GM23338 (cell line): ENCODE measurements at regions not wholly inside any gene's neighbourhood (a gene's known extent, or its start where the extent isn't known, plus 50 kb on each side); places are given as distances from the start of the nearest gene placed in this dataset.

Source experiments
- ATAC-seq: fragments of 200-7000 bp; cut with Tn5 transposase; 3 replicates; pipeline ENCODE4 v1.9.1; 2020
- DNase-seq: peaks from one replicate; pipeline ENCODE4 v3.0.0-alpha.2; 2015; ENCODE audit warnings: low spot score
- H2AFZ ChIP-seq: fragments of 200-600 bp; sonication (generic); 2 replicates; pipeline ENCODE4 v1.8.0; 2016; ENCODE audit warnings: antibody characterized with exemption, mild to moderate bottlenecking, moderate library complexity
- H3F3A ChIP-seq: fragments of 200-600 bp; sonication (generic); replicated peaks from 2 replicates; pipeline ENCODE4 v1.8.0; 2017; ENCODE audit warnings: antibody characterized with exemption, mixed run types, low read depth
- H3K27ac ChIP-seq: fragments of 200-600 bp; sonication (generic); 2 replicates; pipeline ENCODE4 v1.6.1; 2016; ENCODE audit warnings: low read depth
- H3K27me3 ChIP-seq: fragments of 200-600 bp; sonication (generic); 2 replicates; pipeline ENCODE4 v1.8.0; 2016; ENCODE audit warnings: mild to moderate bottlenecking, mixed run types, moderate library complexity; ENCODE audit not compliant: insufficient read depth
- H3K36me3 ChIP-seq: fragments of 200-600 bp; sonication (generic); 2 replicates; pipeline ENCODE4 v1.8.0; 2016; ENCODE audit warnings: mild to moderate bottlenecking; ENCODE audit not compliant: insufficient read depth
- H3K4me1 ChIP-seq: fragments of 200-600 bp; sonication (generic); 2 replicates; pipeline ENCODE4 v1.8.0; 2016; ENCODE audit warnings: mild to moderate bottlenecking, moderate library complexity; ENCODE audit not compliant: insufficient read depth
- H3K4me2 ChIP-seq: fragments of 200-600 bp; sonication (generic); 2 replicates; pipeline ENCODE4 v1.7.1; 2017; ENCODE audit warnings: mixed run types
- H3K4me3 ChIP-seq: fragments of 200-600 bp; sonication (generic); 2 replicates; pipeline ENCODE4 v1.6.1; 2016; ENCODE audit warnings: mixed run types
- H3K79me2 ChIP-seq: fragments of 200-600 bp; sonication (generic); replicated peaks from 2 replicates; pipeline ENCODE4 v1.8.0; 2017; ENCODE audit warnings: mild to moderate bottlenecking; ENCODE audit not compliant: insufficient read depth
- H3K9me2 ChIP-seq: fragments of 200-600 bp; sonication (generic); 2 replicates; pipeline ENCODE4 v1.8.0; 2017; ENCODE audit not compliant: insufficient read depth
- H4K20me1 ChIP-seq: fragments of 200-600 bp; sonication (generic); replicated peaks from 2 replicates; pipeline ENCODE4 v1.8.0; 2017; ENCODE audit warnings: mild to moderate bottlenecking; ENCODE audit not compliant: insufficient read depth
- H3K27ac Mint-ChIP-seq: 2 replicates; pipeline ENCODE4 v1.8.0; 2020; ENCODE audit warnings: inconsistent platforms, mild to moderate bottlenecking, moderate library complexity, mixed read lengths
- H3K27me3 Mint-ChIP-seq: 3 replicates; pipeline ENCODE4 v1.8.0; 2022; ENCODE audit warnings: low read depth, mild to moderate bottlenecking, moderate library complexity, mixed read lengths, inconsistent platforms; ENCODE audit not compliant: insufficient read depth, poor library complexity
- H3K36me3 Mint-ChIP-seq: 3 replicates; pipeline ENCODE4 v1.8.0; 2021; ENCODE audit warnings: low read depth, mild to moderate bottlenecking, inconsistent platforms, moderate library complexity, mixed read lengths
- H3K4me1 Mint-ChIP-seq: 3 replicates; pipeline ENCODE4 v1.8.0; 2020; ENCODE audit warnings: mild to moderate bottlenecking, inconsistent platforms, mixed read lengths
- H3K4me3 Mint-ChIP-seq: 3 replicates; pipeline ENCODE4 v1.8.0; 2021; ENCODE audit warnings: moderate library complexity, mild to moderate bottlenecking, inconsistent platforms, mixed read lengths
- H3K9me3 Mint-ChIP-seq: 3 replicates; pipeline ENCODE4 v1.8.0; 2020; ENCODE audit warnings: moderate library complexity, mild to moderate bottlenecking, inconsistent platforms, mixed read lengths
- CREB1 ChIP-seq: fragments of 250-450 bp; sonication (Bioruptor Pico); IDR thresholded peaks from 2 replicates; pipeline ENCODE4 v1.5.0; 2020; ENCODE audit warnings: low read depth, mild to moderate bottlenecking, moderate library complexity
- CTCF ChIP-seq, 2 experiments: fragments of 200-600 bp in 1 of 2; sonication (generic) in 1 of 2; conservative IDR thresholded peaks; 2 replicates each; pipeline versions ENCODE4 v1.5.1 to v1.6.1; 2016 to 2017; ENCODE audit warnings: antibody characterized with exemption in 2 of 2, low read depth in 2 of 2, mild to moderate bottlenecking in 2 of 2, moderate library complexity in 1 of 2
- ETS1 ChIP-seq: IDR thresholded peaks from 2 replicates; pipeline ENCODE4 v1.6.1; 2016; ENCODE audit warnings: antibody characterized with exemption
- EZH2 ChIP-seq: fragments of 200-600 bp; sonication (generic); IDR thresholded peaks from one replicate; pipeline ENCODE4 v1.8.0; 2017; ENCODE audit warnings: antibody characterized with exemption, mild to moderate bottlenecking, low read depth; ENCODE audit not compliant: unreplicated experiment
- EZH2phosphoT487 ChIP-seq: fragments of 200-600 bp; sonication (generic); IDR thresholded peaks from one replicate; pipeline ENCODE4 v1.8.1; 2018; ENCODE audit warnings: antibody characterized with exemption; ENCODE audit not compliant: unreplicated experiment
- JUNB ChIP-seq: IDR thresholded peaks from one replicate; pipeline ENCODE4 v1.6.1; 2016; ENCODE audit warnings: antibody characterized with exemption; ENCODE audit not compliant: unreplicated experiment
- NANOG ChIP-seq: IDR thresholded peaks from 2 replicates; pipeline ENCODE4 v1.6.1; 2016; ENCODE audit warnings: antibody characterized with exemption, borderline replicate concordance
- POLR2AphosphoS5 ChIP-seq: IDR thresholded peaks from 2 replicates; pipeline ENCODE4 v1.6.1; 2016; ENCODE audit warnings: antibody characterized with exemption, low read depth
- REST ChIP-seq: IDR thresholded peaks from one replicate; pipeline ENCODE4 v1.6.1; 2018; ENCODE audit warnings: antibody characterized with exemption; ENCODE audit not compliant: unreplicated experiment
- STAT1 ChIP-seq: IDR thresholded peaks from one replicate; pipeline ENCODE4 v1.6.1; 2016; ENCODE audit warnings: antibody characterized with exemption; ENCODE audit not compliant: unreplicated experiment
- ZNF114 ChIP-seq: fragments of 250-450 bp; sonication (Bioruptor Pico); IDR thresholded peaks from 2 replicates; pipeline ENCODE4 v1.5.0; 2020; ENCODE audit warnings: mild to moderate bottlenecking, moderate library complexity
- ZNF331 ChIP-seq: fragments of 250-450 bp; sonication (Bioruptor Pico); IDR thresholded peaks from 2 replicates; pipeline ENCODE4 v1.5.0; 2020; ENCODE audit warnings: low read depth, mild to moderate bottlenecking, moderate library complexity
- ZNF462 ChIP-seq: fragments of 250-450 bp; sonication (Bioruptor Pico); IDR thresholded peaks from 2 replicates; pipeline ENCODE4 v1.5.0; 2020; ENCODE audit warnings: mild to moderate bottlenecking, moderate library complexity

- Histone ChIP-seq H3K9me2 (no peaks in the 10 kb centered on the region; the same call in none of the 2 replicates), H3K79me2 (no peaks in the 10 kb centered on the region), H3K4me2 (no peak overlapping the region), H3K27me3 (no peaks in the 10 kb centered on the region), H3K4me1 (peaks cover 6% of the 10 kb centered on the region; the same call in 1 of the 2 replicates), H2AFZ (no peak overlapping the region), H3F3A (no peaks in the 10 kb centered on the region), H4K20me1 (no peaks in the 10 kb centered on the region), H3K36me3 (no peaks in the 10 kb centered on the region), H3K4me3 (no peak overlapping the region), H3K27ac (no peak overlapping the region)
- peaks cover 3% of the 10 kb centered on the region; the same call in 1 of the 3 replicates for H3K36me3 Mint-ChIP-seq
- H3K9me3 Mint-ChIP-seq: peaks cover 9% of the 10 kb centered on the region
- no peak for DNase-seq
- no peak overlapping the region for H3K4me3 Mint-ChIP-seq
- H3K27me3 Mint-ChIP-seq: peaks cover 2% of the 10 kb centered on the region
- TF ChIP-seq REST (no peak), ZNF114 (CRISPR knock-in tag) (no peak), EZH2phosphoT487 (no peak), ETS1 (no peak), STAT1 (no peak), POLR2AphosphoS5 (no peak), CREB1 (CRISPR knock-in tag) (no peak), NANOG (no peak), CTCF (conservative IDR thresholded peaks at IDR 0.05; ENCODE audit: low read depth in 2 of 2) (no peak), EZH2 (no peak), ZNF331 (CRISPR knock-in tag) (no peak), ZNF462 (CRISPR knock-in tag) (no peak), JUNB (no peak)
- peaks cover 12% of the 10 kb centered on the region; the same call in 2 of the 3 replicates for H3K4me1 Mint-ChIP-seq
- ATAC-seq: no peak
- no peak overlapping the region for H3K27ac Mint-ChIP-seq
Measured at GRCh38 chr9:79378107-79378506, 193.7 kb upstream of the TLE4 start.
